GM12874 (cell line): ENCODE measurements at regions not wholly inside any gene's neighbourhood (a gene's known extent, or its start where the extent isn't known, plus 50 kb on each side); places are given as distances from the start of the nearest gene placed in this dataset.

Experiments
- CTCF ChIP-seq: IDR thresholded peaks from 2 replicates; pipeline ENCODE4 v1.5.1; 2011; ENCODE audit warnings: low read depth, mild to moderate bottlenecking, control low read depth, low read length, moderate library complexity; ENCODE audit not compliant: insufficient read depth

GRCh38 chr11:116262370-116262769, 510.4 kb downstream of the BUD13 start:
- no peak for TF ChIP-seq CTCF

GRCh38 chr11:116261606-116262005, 511.2 kb downstream of the BUD13 start:
- TF ChIP-seq CTCF = no peak

GRCh38 chr11:116258821-116259220, 514.0 kb downstream of the BUD13 start:
- no peak for TF ChIP-seq CTCF

- TF ChIP-seq CTCF = no peak
Measured at GRCh38 chr11:116257883-116258282, 514.9 kb downstream of the BUD13 start.

- no peak for TF ChIP-seq CTCF
Measured at GRCh38 chr11:116257092-116257491, 515.7 kb downstream of the BUD13 start.

GRCh38 chr11:116256215-116256614, 516.6 kb downstream of the BUD13 start:
- no peak for TF ChIP-seq CTCF

GRCh38 chr11:116255321-116255953, 517.4 kb downstream of the BUD13 start:
- no peak for TF ChIP-seq CTCF
